Neural crest cell (in vitro differentiated cells): ENCODE measurements at regions not wholly inside any gene's neighbourhood (a gene's known extent, or its start where the extent isn't known, plus 50 kb on each side); places are given as distances from the start of the nearest gene placed in this dataset.

Source experiments
- DNase-seq: peaks from one replicate; pipeline ENCODE4 v3.0.0; 2021; ENCODE audit warnings: low read depth, mixed read lengths, low spot score
- H3K27ac Mint-ChIP-seq: one replicate; pipeline ENCODE4 v1.8.0; 2021; ENCODE audit warnings: mild to moderate bottlenecking, mixed read lengths; ENCODE audit not compliant: unreplicated experiment
- H3K27me3 Mint-ChIP-seq: 2 replicates; pipeline ENCODE4 v1.8.0; 2021; ENCODE audit warnings: low read depth, mild to moderate bottlenecking, mixed read lengths
- H3K36me3 Mint-ChIP-seq: 2 replicates; pipeline ENCODE4 v1.8.0; 2021; ENCODE audit warnings: low read depth, mild to moderate bottlenecking, mixed read lengths
- H3K4me1 Mint-ChIP-seq: 2 replicates; pipeline ENCODE4 v1.8.0; 2021; ENCODE audit warnings: mixed read lengths
- H3K4me3 Mint-ChIP-seq: one replicate; pipeline ENCODE4 v1.8.0; 2021; ENCODE audit warnings: mild to moderate bottlenecking, mixed read lengths
- H3K9me3 Mint-ChIP-seq: 2 replicates; pipeline ENCODE4 v1.8.0; 2021; ENCODE audit warnings: mixed read lengths
- CTCF ChIP-seq: fragments of 200-600 bp; sonication (generic); conservative IDR thresholded peaks from 2 replicates; pipeline ENCODE4 v1.5.0; 2021; ENCODE audit warnings: antibody characterized with exemption, mild to moderate bottlenecking

- Mint-ChIP-seq H3K9me3 (peaks cover 11% of the 10 kb centered on the region), H3K36me3 (peaks cover 5% of the 10 kb centered on the region), H3K27me3 (peaks cover 3% of the 10 kb centered on the region), H3K4me3 (no peak overlapping the region), H3K27ac (no peak overlapping the region), H3K4me1 (peaks cover 13% of the 10 kb centered on the region)
- no peak for DNase-seq
- TF ChIP-seq CTCF = no peak
Observed at GRCh38 chr21:41636636-41637630, 129.0 kb upstream of the TMPRSS2 start.

- H3K9me3 Mint-ChIP-seq = peaks cover 11% of the 10 kb centered on the region
- H3K27me3 Mint-ChIP-seq = peaks cover 3% of the 10 kb centered on the region
- no peak for TF ChIP-seq CTCF
Observed at GRCh38 chr21:41635874-41636273, 127.9 kb upstream of the TMPRSS2 start.

GRCh38 chr21:41634858-41635257, 126.9 kb upstream of the TMPRSS2 start:
- DNase-seq = no peak
- TF ChIP-seq CTCF = no peak
- H3K27ac Mint-ChIP-seq = no peak overlapping the region
- H3K9me3 Mint-ChIP-seq = peaks cover 11% of the 10 kb centered on the region
- H3K4me3 Mint-ChIP-seq = no peak overlapping the region
- no peaks in the 10 kb centered on the region for H3K4me1 Mint-ChIP-seq
- H3K27me3 Mint-ChIP-seq = peaks cover 3% of the 10 kb centered on the region
- H3K36me3 Mint-ChIP-seq = peaks cover 5% of the 10 kb centered on the region

More at GRCh38 chr21:41635874-41636273, 127.9 kb upstream of the TMPRSS2 start:
- Mint-ChIP-seq H3K4me1 (peaks cover 2% of the 10 kb centered on the region), H3K4me3 (no peak overlapping the region), H3K27ac (no peak overlapping the region), H3K36me3 (peaks cover 5% of the 10 kb centered on the region)
- no peak for DNase-seq

- no peak overlapping the region for H3K27ac Mint-ChIP-seq
- no peak for TF ChIP-seq CTCF
- no peak overlapping the region for H3K4me3 Mint-ChIP-seq
- H3K4me1 Mint-ChIP-seq = no peaks in the 10 kb centered on the region
- no peak for DNase-seq
- peaks cover 3% of the 10 kb centered on the region for H3K27me3 Mint-ChIP-seq
- peaks cover 5% of the 10 kb centered on the region for H3K36me3 Mint-ChIP-seq
- H3K9me3 Mint-ChIP-seq = peaks cover 11% of the 10 kb centered on the region
Observed at GRCh38 chr21:41634211-41634694, 126.3 kb upstream of the TMPRSS2 start.

GRCh38 chr21:41633627-41634026, 125.7 kb upstream of the TMPRSS2 start:
- peak overlapping the region; percentile 64 for H3K27ac Mint-ChIP-seq
- no peak overlapping the region for H3K4me3 Mint-ChIP-seq
- H3K27me3 Mint-ChIP-seq = peaks cover 3% of the 10 kb centered on the region
- peaks cover 5% of the 10 kb centered on the region for H3K36me3 Mint-ChIP-seq
- no peak for TF ChIP-seq CTCF
- no peaks in the 10 kb centered on the region for H3K4me1 Mint-ChIP-seq
- peaks cover 11% of the 10 kb centered on the region for H3K9me3 Mint-ChIP-seq
- DNase-seq = no peak
